ENCODE measurements at regions not wholly inside any gene's neighbourhood (a gene's known extent, or its start where the extent isn't known, plus 50 kb on each side); places are given as distances from the start of the nearest gene placed in this dataset.
A peak's percentile ranks its signal among the peaks of the same experiment; 100 is the strongest.
"Not testable (repeated sequence)": the region's sequence is repeated elsewhere in the genome, so short reads cannot be mapped to it uniquely, and the experiment has no call there.

DNA sequence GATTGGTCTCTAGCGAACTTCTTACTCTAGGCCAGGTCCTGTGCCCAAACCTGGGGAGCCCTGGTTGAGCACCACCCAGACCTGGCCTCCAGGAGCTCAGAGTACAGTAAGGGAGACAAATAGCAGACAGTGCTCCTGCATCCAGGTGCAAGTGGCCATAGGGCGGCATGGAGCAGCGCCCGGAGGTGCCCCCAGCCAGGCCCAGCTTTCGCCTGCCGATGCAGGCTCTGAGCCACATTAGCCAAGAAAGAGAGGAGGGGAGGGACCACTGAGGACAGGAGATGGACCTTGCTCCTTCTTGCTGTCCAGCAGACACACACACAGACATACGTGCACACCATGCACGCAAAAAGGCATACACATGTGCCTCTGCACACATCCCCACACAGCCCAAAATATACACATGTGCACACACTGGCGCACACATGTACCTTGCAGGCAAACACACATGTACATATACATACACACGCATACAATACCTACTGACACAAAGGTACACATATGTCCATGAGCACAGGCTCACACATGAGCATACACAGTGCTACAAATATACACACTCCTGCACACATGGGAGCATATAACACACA lies 68.7 kb upstream of the FGF3 start:
- DNase-seq, result no peak

- DNase-seq, result peak; percentile 69
Observed at GRCh38 chr11:69888483-69889181, 69.4 kb upstream of the FGF3 start.

DNA sequence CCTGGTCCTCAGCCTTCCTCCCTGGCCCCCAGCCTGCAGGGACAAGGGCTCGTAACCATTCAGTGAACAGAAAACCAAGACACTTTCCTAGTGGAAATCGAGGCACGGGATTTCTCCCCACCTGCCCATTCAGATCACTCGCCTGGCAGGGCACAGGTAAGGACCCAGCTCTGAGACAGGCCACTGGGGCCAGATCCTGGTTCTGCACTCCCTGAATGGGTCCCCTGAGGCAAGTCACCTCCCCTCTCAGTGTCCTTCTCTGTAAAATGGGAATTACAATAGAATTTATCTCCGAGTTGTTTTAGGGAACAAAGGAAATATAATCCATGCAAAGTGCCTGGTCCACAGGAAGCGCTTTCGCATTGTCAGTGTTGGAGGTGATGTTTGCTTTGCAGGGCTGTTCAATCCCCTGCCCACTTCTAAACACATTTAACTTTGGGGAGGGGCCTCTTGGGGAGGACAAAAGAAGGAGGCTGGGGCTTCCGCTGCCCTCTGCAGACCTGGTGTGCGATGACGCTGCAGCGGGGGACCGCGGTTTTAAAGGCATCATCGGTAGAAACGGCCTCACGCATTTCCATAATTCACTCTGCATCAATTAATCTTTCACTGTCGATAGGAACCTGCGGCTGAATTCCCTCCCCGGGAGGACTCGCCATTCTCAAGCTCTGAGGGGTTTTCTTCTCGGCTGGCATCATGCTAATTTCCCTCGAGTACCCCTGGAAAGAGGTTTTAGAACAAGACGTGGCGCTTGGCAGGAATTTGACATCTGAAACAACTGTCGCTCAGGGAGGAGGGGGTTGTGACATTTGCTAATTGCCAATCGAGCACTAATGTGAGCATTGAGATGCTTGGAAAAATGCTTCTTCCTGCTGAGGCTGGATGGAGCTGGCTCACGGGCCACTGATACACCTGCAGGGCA lies 70.4 kb upstream of the FGF3 start:
- DNase-seq, result no peak

DNA sequence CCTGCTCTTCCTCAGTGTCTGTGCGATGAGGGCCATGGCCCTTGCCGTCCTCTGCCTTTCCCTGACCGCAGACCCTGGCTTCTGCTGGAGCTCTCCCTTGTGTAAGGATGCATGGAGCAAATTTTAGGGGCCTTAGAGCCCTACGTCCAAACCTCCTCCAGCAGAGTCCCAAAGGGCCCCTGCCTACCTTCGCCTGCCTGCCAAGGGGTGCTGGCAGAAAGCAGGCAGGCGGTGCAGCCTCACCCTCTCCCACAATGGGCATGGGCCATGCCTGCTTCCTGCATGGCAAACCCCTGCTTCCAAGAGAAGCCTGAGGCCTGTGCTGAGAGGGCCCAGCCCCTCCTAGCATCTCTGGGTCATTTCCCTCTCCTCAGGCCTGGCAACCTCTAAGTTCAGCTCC lies 71.3 kb upstream of the FGF3 start:
- DNase-seq, result no peak

GRCh38 chr11:69891421-69892236 lies 72.4 kb upstream of the FGF3 start:
- no peak for DNase-seq

- no peak for DNase-seq
Observed at GRCh38 chr11:69892237-69892985, 73.2 kb upstream of the FGF3 start.

DNA sequence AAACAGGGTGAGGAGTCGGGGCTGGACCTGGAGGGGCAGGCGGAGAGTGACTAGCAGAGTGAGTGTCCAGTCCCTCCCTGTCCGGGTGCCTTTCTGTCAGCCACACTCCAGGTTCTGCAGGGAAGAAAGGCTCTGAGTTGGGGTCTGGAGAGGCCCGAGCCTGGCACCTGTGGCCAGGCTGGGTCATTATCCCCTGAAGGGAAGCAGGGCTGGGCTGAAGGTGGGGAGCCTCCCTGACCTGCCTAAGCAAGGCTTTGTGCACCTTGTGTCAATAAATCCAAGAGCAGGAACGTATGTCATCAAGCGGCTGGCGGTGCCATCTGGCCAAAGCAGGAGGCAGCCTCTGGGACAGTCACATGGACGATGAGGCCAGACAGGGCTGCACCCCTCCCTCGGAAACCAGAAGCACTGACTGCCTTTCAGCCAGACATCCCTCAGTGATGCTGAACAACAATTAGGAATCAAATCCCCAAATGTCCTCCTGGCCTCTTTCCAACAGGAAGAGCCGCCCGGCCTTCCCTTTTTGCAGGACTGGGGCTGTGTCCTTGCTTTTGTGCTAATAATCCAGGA lies 73.9 kb upstream of the FGF3 start:
- DNase-seq, result no peak

- no peak for DNase-seq
Observed at GRCh38 chr11:69893631-69894030, 74.4 kb upstream of the FGF3 start.

- DNase-seq, result no peak
Observed at GRCh38 chr11:69894181-69894611, 75.0 kb upstream of the FGF3 start.

- DNase-seq, result no peak
Observed at GRCh38 chr11:69894648-69895047, 75.4 kb upstream of the FGF3 start.

DNA sequence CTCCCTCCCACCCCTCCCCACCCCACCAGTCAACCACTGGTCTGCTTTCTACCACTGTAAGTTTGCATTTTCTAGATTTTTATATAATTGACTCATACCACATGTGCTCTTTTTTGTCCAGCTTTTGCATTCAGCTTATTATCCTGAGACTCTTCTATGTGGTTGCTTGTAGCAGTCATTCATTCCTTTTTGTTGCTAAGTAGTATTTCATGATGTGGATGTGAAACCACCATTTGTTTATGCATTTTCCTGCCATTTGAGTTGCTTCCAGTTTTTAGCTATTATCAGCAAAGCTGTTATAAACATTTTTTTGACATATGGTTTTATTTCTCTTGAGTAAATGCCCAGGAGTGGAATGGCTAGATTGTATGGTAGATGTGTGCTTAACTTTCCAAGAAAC lies 77.0 kb upstream of the FGF3 start:
- DNase-seq, result no peak

DNA sequence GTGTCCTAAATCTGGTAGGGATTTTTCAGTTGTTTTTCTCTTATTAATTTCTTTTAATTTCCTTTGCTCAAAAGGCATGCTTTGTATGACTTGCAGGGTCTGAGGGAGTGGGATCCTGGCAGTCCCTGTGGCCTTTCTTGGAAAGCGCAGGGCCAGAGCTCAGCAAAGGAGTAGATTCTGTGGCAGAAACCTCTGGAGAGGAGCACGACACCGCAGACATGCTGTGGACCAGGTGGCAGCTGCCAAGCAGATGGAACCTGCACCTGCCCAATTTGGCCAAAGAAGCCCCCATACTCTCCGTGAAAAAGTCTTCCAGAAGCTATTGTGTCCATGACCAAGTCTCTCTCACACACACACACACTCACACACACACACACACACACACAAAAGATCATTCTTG lies 78.9 kb upstream of the FGF3 start:
- DNase-seq, result no peak

- no peak for DNase-seq
Observed at GRCh38 chr11:69899957-69900821, 81.0 kb upstream of the FGF3 start.

GRCh38 chr11:69900822-69901302 lies 81.6 kb upstream of the FGF3 start:
- DNase-seq, result not testable (repeated sequence)

DNA sequence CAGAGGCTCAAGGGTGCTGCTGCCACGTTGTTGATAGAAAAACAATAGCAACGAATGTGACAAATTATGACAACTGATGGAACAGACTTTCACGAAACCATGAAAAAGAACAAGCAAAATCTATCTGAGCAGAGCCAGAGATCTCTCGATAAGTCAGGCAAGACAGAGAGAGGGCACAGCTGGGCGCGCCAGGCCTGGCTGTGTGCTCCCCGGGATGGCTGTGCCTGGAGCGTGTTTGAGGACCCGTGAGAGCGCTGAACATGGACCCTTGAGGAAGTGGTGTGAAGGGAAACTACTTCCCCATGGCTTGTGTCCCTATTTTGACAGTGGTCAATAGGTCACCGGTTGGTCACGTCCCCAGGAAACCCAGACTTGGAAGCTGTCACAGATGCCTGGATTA lies 83.1 kb upstream of the FGF3 start:
- DNase-seq, result no peak

DNA sequence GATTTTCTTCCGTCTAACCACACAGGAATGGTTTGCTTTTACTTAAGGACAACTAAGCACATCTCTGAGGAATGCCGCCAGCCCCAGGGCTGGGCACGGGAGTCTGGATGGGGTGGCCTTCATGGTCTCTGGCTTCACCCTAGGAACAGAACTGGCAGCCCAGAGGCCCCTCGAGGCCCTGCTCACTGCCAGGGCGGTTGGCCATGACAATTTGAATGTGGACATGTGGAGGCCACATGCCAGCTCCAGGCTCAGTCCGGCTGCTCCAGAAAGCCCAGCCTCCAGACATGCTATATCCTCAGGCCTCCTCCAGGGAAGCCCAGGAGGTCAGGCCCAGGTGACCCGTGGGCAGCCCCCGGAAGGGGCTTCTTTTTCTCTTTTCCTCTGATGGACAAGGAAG lies 84.0 kb upstream of the FGF3 start:
- DNase-seq, result no peak

DNA sequence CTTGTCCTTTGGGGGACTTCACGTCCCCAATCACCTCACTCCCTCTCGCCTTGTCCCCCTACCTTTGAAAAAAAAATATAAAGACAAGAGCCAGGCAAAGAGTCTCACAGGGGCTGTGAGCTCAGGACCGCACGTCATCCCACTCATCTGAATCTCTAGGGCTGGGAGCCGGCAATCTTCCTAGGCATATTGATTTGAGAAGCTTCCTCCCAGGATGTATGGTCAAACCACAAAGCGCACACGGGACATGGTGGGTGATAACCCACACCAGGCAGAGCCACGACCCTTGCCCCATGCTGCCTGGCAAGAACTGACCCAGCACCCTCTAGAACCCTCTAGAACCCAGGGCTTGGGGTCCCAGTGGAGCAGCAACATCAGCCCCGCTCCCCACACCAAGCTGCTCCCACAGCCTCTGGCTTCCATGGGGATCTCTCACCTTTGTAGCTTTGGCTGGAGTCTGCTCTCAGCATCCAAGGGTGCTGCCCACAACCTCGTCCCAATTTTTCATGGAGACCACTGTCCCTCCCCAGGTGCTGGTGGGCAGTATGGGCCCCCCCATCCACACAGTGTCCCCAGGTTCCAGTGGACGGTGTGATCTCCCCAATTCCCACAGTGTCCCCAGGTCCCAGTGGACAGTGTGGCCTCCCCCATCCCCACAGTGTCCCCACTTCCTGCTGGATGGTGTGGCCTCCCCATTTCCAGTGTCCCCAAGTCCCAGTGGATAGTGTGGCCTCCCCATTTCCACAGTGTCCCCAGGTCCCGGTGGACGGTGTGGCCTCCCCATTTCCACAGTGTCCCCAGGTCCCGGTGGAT lies 85.2 kb upstream of the FGF3 start:
- no peak for DNase-seq

DNA sequence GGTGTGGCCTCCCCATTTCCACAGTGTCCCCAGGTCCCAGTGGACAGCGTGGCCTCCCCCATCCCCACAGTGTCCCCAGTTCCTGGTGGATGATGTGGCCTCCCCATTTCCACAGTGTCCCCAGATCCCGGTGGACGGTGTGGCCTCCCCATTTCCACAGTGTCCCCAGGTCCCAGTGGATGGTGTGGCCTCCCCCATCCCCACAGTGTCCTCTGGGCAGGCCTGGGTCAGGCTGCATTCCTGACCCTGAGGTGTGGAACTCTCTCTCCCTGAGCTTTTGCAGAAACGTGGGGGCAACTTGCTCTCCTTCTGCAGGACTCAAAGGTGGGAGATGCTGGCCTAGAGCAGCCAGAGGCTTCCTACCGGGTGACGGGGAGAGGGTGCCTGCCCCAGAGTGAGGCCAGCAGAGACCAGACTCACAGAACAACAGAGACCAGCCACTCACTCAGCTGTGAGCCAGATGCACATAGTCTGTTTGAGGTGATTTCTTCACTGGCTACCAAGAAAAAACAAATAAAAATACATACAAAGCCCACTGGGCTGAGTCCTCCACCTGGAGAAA lies 85.8 kb upstream of the FGF3 start:
- DNase-seq, result no peak
